ENCODE measurements at regions not wholly inside any gene's neighbourhood (a gene's known extent, or its start where the extent isn't known, plus 50 kb on each side); places are given as distances from the start of the nearest gene placed in this dataset.

GRCh38 chr2:5264361-5264760 lies 427.8 kb upstream of the SOX11 start:
- DNase-seq (ENCODE audit: low spot score), result no peak
- in situ Hi-C loops (cut with HindIII; ENCODE audit: low sequenced_read_pairs), result no loop called here

DNA sequence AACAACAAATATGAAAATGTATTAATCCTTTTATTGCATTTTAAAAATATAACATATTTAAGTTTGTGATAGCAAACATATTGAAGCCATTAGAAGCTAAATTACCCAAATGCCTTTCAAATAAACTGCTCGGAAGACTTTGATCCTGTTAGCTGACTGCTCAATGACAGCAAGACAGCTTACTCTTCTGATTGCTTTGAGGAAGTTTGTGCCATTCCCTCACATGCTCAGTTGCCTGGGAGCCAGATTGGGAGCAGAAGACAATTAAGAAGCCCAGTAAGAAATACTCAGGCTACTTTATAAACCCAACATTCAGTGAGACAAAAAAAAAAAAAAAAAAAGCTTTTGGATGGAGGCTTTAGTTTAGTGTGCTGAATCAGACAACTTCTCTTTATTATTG lies 407.1 kb upstream of the SOX11 start:
- in situ Hi-C loops (cut with HindIII; ENCODE audit: low sequenced_read_pairs), result no loop called here

DNA sequence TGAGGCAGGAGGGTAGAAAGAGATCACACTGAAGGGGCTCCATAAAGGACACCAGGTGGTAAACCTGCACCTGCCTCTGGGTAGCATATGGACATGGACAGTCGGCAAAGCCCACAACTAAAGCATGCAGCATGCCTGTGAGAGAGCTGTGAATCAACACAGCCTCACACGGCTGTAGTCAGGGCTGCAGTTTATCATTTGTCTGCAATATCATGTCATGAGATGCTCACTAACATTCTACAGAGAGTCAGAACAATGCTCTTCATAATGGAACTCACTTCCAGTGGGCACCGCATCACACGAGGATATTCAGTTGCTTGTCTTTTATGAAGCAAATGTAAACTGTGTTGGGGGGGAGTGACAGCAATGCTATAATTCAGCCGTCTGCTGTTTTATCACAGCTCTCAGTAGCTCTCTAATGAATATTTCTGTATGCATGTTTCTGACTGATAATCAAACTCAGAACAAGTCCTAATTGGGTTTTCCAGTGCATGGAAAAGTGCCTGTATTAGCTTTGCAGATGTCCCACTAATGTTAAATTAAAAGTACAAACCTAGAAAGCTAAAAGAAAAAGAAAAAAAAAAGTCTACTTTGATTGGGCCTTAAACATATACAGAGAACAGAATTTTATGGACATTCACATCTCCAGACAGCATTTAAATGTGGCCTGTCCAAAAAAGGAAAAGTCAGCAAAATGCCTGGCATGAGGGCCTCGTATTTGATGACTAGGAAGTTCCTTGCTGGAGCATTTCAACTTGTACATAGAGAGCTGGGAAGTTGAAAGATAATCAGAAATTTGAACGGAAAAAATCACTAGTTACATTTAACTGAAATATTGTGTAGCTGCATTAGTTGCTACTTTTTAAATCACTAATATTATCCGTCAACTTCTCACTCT lies 406.1 kb upstream of the SOX11 start:
- no peak for DNase-seq (ENCODE audit: low spot score)
- in situ Hi-C loops (cut with HindIII; ENCODE audit: low sequenced_read_pairs), result no loop called here

More for the DNA sequence above, 407.1 kb upstream of the SOX11 start:
- no peak for DNase-seq (ENCODE audit: low spot score)

GRCh38 chr2:5287558-5288334 lies 404.4 kb upstream of the SOX11 start:
- no peak for DNase-seq (ENCODE audit: low spot score)
- in situ Hi-C loops (cut with HindIII; ENCODE audit: low sequenced_read_pairs), result no loop called here

- DNase-seq (ENCODE audit: low spot score), result no peak
- in situ Hi-C loops (cut with HindIII; ENCODE audit: low sequenced_read_pairs), result no loop called here
Observed at GRCh38 chr2:5290900-5291546, 401.2 kb upstream of the SOX11 start.

DNA sequence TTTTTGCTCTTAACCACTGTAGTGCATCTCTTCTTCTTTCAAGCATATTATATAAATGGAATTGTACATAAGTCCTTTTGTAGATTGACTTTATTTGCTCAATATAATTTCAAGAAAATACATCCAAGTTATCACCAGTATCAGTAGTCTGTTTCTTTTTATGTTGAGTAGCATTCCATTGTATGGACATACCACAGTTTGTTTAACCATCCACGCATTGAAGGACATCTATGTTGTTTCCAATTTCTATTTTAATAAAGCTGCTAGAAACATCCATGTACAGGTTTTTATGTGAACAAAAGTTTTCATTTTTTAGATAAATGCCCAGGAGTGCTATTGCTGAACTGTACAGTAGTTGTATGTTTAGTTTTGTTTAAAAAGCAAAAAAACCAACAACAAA lies 387.5 kb upstream of the SOX11 start:
- DNase-seq (ENCODE audit: low spot score), result no peak
- in situ Hi-C loops (cut with HindIII; ENCODE audit: low sequenced_read_pairs), result no loop called here

- in situ Hi-C loops (cut with HindIII; ENCODE audit: low sequenced_read_pairs), result no loop called here
- no peak for DNase-seq (ENCODE audit: low spot score)
Observed at GRCh38 chr2:5315041-5315440, 377.1 kb upstream of the SOX11 start.

GRCh38 chr2:5315512-5315911 lies 376.7 kb upstream of the SOX11 start:
- DNase-seq (ENCODE audit: low spot score), result no peak
- in situ Hi-C loops (cut with HindIII; ENCODE audit: low sequenced_read_pairs), result no loop called here

GRCh38 chr2:5316001-5316490 lies 376.1 kb upstream of the SOX11 start:
- DNase-seq (ENCODE audit: low spot score), result no peak
- in situ Hi-C loops (cut with HindIII; ENCODE audit: low sequenced_read_pairs), result no loop called here

GRCh38 chr2:5319493-5319892 lies 372.7 kb upstream of the SOX11 start:
- no peak for DNase-seq (ENCODE audit: low spot score)
- in situ Hi-C loops (cut with HindIII; ENCODE audit: low sequenced_read_pairs), result no loop called here

GRCh38 chr2:5322396-5322795 lies 369.8 kb upstream of the SOX11 start:
- in situ Hi-C loops (cut with HindIII; ENCODE audit: low sequenced_read_pairs), result no loop called here

DNA sequence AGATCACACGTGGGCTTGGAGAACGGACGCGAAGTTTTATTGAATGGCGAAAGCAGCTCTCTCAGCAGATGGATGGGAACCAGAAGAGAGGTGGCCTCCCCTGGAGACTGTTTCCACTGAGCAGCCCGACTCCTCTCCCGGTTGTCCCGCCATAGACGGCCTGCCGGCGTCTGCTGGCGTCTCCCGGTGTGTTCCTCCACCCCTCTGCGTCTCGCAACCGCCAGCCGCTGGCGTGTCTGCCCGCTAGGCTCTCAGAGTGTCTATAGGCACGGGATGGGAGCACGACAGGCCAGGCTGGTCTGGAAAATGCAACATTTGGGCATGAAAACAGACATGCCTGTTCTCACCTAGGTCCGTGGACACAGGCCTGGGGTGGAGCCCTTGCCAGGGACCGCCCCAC lies 366.7 kb upstream of the SOX11 start:
- in situ Hi-C loops (cut with HindIII; ENCODE audit: low sequenced_read_pairs), result no loop called here
- DNase-seq (ENCODE audit: low spot score), result no peak

More at GRCh38 chr2:5322396-5322795, 369.8 kb upstream of the SOX11 start:
- no peak for DNase-seq (ENCODE audit: low spot score)

- no peak for DNase-seq (ENCODE audit: low spot score)
- in situ Hi-C loops (cut with HindIII; ENCODE audit: low sequenced_read_pairs), result no loop called here
Observed at GRCh38 chr2:5328826-5329225, 363.4 kb upstream of the SOX11 start.

DNA sequence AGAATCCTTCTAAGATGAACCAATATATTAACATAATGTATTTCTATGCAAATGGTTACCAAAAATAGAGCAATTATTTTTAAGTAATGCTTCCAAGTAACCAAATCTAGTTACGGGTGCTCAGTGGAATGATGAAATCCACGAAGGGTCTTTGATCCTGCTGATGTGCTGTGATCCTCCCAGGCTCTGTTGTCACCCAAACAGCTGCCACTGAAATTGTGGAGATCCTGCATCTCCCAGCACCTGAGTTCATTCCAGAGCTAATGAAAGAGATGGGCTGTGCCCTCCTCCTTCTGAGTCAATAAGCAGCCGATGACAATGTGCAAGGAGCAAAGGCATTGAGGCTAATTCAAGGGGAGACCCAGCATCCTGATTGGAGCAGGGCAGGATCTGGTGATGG lies 362.4 kb upstream of the SOX11 start:
- in situ Hi-C loops (cut with HindIII; ENCODE audit: low sequenced_read_pairs), result no loop called here
- no peak for DNase-seq (ENCODE audit: low spot score)

- in situ Hi-C loops (cut with HindIII; ENCODE audit: low sequenced_read_pairs), result no loop called here
- no peak for DNase-seq (ENCODE audit: low spot score)
Observed at GRCh38 chr2:5330961-5331360, 361.2 kb upstream of the SOX11 start.

DNA sequence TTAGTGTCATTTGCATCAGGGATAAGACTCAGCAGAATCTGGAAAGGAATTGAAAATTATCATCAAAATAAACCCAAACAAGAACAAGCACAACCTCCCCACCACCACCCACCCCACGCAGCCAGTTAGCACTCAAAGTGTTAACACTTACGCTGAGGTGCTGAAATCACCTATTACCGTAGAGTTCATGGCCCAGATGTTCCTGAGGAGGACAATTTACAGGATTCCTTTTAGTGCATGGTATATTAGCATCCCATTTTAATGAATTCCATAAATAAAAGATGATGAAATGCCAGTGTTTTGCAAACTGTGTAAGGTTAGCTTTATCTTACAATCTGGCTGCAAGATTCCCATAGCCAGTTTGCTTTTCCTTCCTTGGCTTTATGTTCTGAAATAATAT lies 359.3 kb upstream of the SOX11 start:
- in situ Hi-C loops (cut with HindIII; ENCODE audit: low sequenced_read_pairs), result no loop called here

DNA sequence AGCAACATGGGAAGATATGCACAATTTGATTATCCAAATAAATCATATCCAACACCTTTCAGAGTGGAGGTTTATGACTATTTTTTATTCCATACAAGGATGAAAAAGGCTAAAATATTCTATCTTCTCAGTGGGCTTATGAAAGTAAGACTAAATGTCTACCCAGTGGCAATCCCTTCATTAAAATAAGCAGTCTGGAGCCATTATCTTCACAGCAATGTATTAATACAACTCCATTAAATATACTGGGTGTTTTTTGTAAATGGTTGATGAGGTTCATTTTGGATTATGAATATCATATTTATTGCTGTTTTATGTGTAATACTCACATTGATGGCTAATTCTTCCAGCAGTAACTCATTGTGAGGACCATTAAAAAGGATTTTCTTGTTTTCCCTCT lies 352.7 kb upstream of the SOX11 start:
- in situ Hi-C loops (cut with HindIII; ENCODE audit: low sequenced_read_pairs), result no loop called here
- no peak for DNase-seq (ENCODE audit: low spot score)

More for the DNA sequence above, 359.3 kb upstream of the SOX11 start:
- DNase-seq (ENCODE audit: low spot score), result no peak

GRCh38 chr2:5343785-5344335 lies 348.3 kb upstream of the SOX11 start:
- in situ Hi-C loops (cut with HindIII; ENCODE audit: low sequenced_read_pairs), result no loop called here
- no peak for DNase-seq (ENCODE audit: low spot score)

GRCh38 chr2:5352286-5352685 lies 339.9 kb upstream of the SOX11 start:
- in situ Hi-C loops (cut with HindIII; ENCODE audit: low sequenced_read_pairs), result no loop called here
- no peak for DNase-seq (ENCODE audit: low spot score)

DNA sequence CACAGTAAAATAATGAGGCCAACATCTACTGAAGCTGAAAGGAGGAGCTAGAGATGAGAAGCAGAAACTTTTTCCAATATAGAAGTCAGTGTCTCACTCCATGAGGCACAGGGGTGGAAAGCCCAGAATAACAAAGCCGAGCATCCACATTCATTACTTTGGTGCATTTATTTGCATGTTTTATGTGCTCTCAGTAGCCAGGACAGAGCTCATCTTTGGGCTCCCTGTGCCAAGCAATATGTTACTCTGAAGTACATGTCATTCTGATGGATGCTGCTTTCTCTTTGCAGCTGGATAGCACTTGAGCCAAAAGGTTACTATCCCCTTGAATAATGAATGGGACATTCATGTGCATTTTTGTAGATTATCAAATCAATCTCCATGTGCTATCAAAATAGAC lies 338.6 kb upstream of the SOX11 start:
- in situ Hi-C loops (cut with HindIII; ENCODE audit: low sequenced_read_pairs), result no loop called here
- DNase-seq (ENCODE audit: low spot score), result no peak

Data from G401 (cell line).